ENCODE measurements at regions not wholly inside any gene's neighbourhood (a gene's known extent, or its start where the extent isn't known, plus 50 kb on each side); places are given as distances from the start of the nearest gene placed in this dataset.
A peak's percentile ranks its signal among the peaks of the same experiment; 100 is the strongest.

DNA sequence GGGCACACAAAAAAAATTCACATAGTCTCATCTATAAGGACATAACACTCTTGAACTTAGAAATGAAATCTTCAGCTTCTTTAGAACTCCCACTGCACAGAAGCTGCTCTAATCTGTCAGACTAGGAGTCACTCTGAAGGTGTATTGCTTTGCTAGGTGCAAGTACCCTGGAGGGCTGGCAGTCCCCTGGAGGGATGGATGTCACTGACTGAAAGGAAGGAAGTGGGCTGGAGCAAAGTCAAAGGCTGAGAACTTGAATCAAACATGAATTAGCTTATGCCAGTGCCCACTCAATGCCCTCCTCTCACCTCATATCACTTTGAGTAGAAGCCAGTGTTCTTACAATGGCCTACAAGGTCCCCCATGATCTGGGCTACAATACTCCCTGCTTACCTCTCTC is 140.3 kb upstream of the ANKRD1 start:
- H3K36me3 ChIP-seq: no peaks in the 10 kb centered on the region
- TF ChIP-seq, protein P1, sequence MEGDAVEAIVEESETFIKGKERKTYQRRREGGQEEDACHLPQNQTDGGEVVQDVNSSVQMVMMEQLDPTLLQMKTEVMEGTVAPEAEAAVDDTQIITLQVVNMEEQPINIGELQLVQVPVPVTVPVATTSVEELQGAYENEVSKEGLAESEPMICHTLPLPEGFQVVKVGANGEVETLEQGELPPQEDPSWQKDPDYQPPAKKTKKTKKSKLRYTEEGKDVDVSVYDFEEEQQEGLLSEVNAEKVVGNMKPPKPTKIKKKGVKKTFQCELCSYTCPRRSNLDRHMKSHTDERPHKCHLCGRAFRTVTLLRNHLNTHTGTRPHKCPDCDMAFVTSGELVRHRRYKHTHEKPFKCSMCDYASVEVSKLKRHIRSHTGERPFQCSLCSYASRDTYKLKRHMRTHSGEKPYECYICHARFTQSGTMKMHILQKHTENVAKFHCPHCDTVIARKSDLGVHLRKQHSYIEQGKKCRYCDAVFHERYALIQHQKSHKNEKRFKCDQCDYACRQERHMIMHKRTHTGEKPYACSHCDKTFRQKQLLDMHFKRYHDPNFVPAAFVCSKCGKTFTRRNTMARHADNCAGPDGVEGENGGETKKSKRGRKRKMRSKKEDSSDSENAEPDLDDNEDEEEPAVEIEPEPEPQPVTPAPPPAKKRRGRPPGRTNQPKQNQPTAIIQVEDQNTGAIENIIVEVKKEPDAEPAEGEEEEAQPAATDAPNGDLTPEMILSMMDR (IDR thresholded peaks at IDR 0.05): no peak
- no peaks in the 10 kb centered on the region for H3K27me3 ChIP-seq (ENCODE audit: low read depth)
- DNase-seq: no peak
- no peaks in the 10 kb centered on the region for H3K9me3 ChIP-seq
- H3K4me1 ChIP-seq: no peaks in the 10 kb centered on the region
- intact Hi-C loops (cut with DNase I): no loop called here
- peak overlapping the region; percentile 32 for H3K27ac ChIP-seq
- ATAC-seq: no peak
- no peak overlapping the region for H3K4me3 ChIP-seq

DNA sequence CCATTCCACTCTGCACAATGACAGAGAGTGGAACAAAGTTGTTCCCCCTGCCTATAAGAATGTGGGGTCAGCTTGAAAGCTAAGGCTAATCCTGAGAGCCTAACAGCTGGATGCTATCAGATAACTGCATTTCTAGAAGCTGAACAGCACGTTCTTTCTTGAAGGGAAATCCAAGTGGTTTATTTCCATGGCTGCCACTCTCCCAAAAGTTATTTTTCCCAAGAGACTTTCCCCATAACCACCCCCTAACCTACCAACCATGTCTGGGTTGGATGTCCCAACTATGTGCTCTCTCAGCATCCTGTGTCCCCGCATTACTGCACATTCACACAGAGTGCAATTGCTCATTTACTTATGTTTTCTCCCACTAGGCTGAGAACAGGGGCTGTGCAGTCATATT is 140.7 kb upstream of the ANKRD1 start:
- TF ChIP-seq, protein P1 (IDR thresholded peaks at IDR 0.05): no peak
- peak; percentile 65 to 72 for ATAC-seq

DNA sequence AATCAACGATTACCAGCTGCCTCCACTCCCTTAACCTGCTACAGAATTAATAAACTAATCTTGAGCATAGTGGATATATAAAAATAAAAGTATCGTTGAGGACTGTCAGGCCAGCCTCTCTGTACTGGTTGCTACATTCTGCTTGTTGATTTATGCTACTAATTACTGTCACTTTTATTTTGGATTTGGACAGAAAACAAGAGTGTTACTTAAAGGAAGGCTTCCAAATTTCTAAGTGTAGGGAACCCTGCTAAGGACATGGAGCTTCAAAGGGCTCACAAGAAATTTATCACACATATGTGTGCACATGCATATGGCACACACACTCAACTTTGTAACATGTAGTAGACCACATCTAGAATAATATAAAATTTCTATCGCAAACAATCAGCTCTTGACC is 141.2 kb upstream of the ANKRD1 start:
- Histone ChIP-seq H3K9me3 (no peaks in the 10 kb centered on the region), H3K36me3 (no peaks in the 10 kb centered on the region), H3K4me3 (no peak overlapping the region), H3K27me3 (ENCODE audit: low read depth) (no peaks in the 10 kb centered on the region), H3K27ac (peak overlapping the region; percentile 32), H3K4me1 (no peaks in the 10 kb centered on the region)
- TF ChIP-seq, protein P1 (IDR thresholded peaks at IDR 0.05): no peak
- no peak for DNase-seq
- intact Hi-C loops (cut with DNase I): no loop called here
- no peak for ATAC-seq

More for the DNA sequence above, 140.7 kb upstream of the ANKRD1 start:
- no peak for DNase-seq
- peak overlapping the region; percentile 32 for H3K27ac ChIP-seq
- intact Hi-C loops (cut with DNase I): no loop called here
- H3K9me3 ChIP-seq: no peaks in the 10 kb centered on the region
- H3K36me3 ChIP-seq: no peaks in the 10 kb centered on the region
- no peaks in the 10 kb centered on the region for H3K27me3 ChIP-seq (ENCODE audit: low read depth)
- H3K4me3 ChIP-seq: no peak overlapping the region
- H3K4me1 ChIP-seq: no peaks in the 10 kb centered on the region

DNA sequence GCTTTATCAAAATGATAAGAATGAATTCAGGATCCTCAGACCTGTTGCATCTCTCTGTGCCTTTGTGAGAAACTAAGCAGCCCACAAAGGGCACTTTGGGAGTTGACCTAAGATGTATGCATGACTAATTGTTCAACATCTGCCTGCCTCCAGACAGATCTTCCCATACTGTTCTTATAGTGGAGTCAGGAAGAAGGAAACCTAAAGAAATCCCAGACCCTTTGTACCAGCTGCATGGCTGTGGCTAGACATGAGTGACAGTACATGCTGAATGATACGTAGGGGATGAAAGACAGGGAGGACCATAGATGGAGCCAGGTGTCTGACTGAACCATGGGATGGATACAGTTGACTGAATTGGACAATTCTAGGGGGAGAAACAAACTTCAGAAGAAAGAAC is 148.7 kb upstream of the PCGF5 start:
- Histone ChIP-seq H3K27me3 (ENCODE audit: low read depth) (no peaks in the 10 kb centered on the region), H3K4me1 (no peaks in the 10 kb centered on the region), H3K9me3 (no peaks in the 10 kb centered on the region), H3K27ac (no peak overlapping the region), H3K36me3 (no peaks in the 10 kb centered on the region), H3K4me3 (no peak overlapping the region)
- TF ChIP-seq, protein P1 (IDR thresholded peaks at IDR 0.05): no peak
- ATAC-seq: no peak
- DNase-seq: no peak
- intact Hi-C loops (cut with DNase I): no loop called here

DNA sequence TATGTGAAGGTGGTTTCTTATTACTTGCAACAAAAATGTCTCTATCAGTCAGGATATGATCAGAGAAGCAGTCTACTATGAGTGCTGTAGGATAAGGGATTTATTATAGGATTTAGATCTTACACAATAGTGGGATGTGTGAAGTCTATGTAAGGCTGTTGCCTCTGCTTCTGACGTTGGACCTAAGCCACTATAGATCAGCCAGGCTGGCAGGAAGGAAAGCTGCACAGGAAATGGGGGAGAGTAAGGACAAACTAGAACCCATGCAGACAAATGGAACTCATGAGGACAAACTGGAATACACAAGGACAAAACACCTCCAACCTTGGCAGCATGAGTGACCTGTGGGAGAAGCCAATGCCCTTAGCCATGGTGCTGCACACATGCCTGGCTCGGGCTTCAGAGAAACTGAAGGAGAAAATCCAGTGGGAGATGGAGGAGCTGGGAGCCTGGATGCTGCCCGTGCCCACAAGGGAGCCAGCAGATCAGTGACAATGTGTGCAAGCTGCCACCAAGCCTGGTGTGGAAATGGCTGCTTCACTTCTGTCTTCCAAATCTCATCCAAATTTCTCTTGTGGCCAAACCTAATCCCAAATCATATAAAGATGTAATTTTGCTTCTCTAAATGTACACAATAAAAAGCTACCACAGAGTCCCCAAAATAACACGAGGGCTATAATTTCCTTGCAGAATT is 147.0 kb upstream of the PCGF5 start:
- ATAC-seq (no peak), DNase-seq (no peak)
- Histone ChIP-seq H3K27ac (no peak overlapping the region), H3K36me3 (no peaks in the 10 kb centered on the region), H3K4me1 (peaks cover 14% of the 10 kb centered on the region), H3K9me3 (no peaks in the 10 kb centered on the region), H3K27me3 (ENCODE audit: low read depth) (no peaks in the 10 kb centered on the region), H3K4me3 (no peak overlapping the region)
- intact Hi-C loops (cut with DNase I): no loop called here
- TF ChIP-seq, protein P1 (IDR thresholded peaks at IDR 0.05): no peak

Measured in lower lobe of right lung (tissue), 2 donors.